UCSD-AML1 (cell line): ENCODE measurements at regions not wholly inside any gene's neighbourhood (a gene's known extent, or its start where the extent isn't known, plus 50 kb on each side); places are given as distances from the start of the nearest gene placed in this dataset.

Source experiments
- DNase-seq: peaks from one replicate; lab custom pipeline; 2025; ENCODE audit not compliant: unreplicated experiment; lab: John Stamatoyannopoulos, UW

GRCh38 chr11:70519117-70519516 is 120.8 kb downstream of the CTTN start:
- DNase-seq = no peak

- no peak for DNase-seq
Observed at GRCh38 chr11:70521475-70522308, 123.4 kb downstream of the CTTN start.

- DNase-seq = no peak
Observed at GRCh38 chr11:70522309-70522592, 123.9 kb downstream of the CTTN start.

- DNase-seq = no peak
Observed at GRCh38 chr11:70522593-70523311, 124.4 kb downstream of the CTTN start.

- DNase-seq = no peak
Observed at GRCh38 chr11:70523384-70524095, 125.2 kb downstream of the CTTN start.

- no peak for DNase-seq
Observed at GRCh38 chr11:70524096-70524922, 126.0 kb downstream of the CTTN start.

GRCh38 chr11:70525006-70525405 is 126.7 kb downstream of the CTTN start:
- DNase-seq = no peak

- DNase-seq = no peak
Observed at GRCh38 chr11:70525466-70525865, 127.1 kb downstream of the CTTN start.

GRCh38 chr11:70526116-70527045 is 128.1 kb downstream of the CTTN start:
- no peak for DNase-seq

- no peak for DNase-seq
Observed at GRCh38 chr11:70527046-70527395, 128.7 kb downstream of the CTTN start.

GRCh38 chr11:70527429-70528045 is 129.2 kb downstream of the CTTN start:
- DNase-seq = no peak

- no peak for DNase-seq
Observed at GRCh38 chr11:70528046-70528793, 129.9 kb downstream of the CTTN start.

- no peak for DNase-seq
Observed at GRCh38 chr11:70528794-70529580, 130.7 kb downstream of the CTTN start.

GRCh38 chr11:70530010-70530409 is 131.7 kb downstream of the CTTN start:
- no peak for DNase-seq

- DNase-seq = no peak
Observed at GRCh38 chr11:70530629-70531185, 132.4 kb downstream of the CTTN start.

- no peak for DNase-seq
Observed at GRCh38 chr11:70531281-70532065, 133.1 kb downstream of the CTTN start.

GRCh38 chr11:70532066-70532440 is 133.7 kb downstream of the CTTN start:
- DNase-seq = no peak
